ENCODE measurements at regions not wholly inside any gene's neighbourhood (a gene's known extent, or its start where the extent isn't known, plus 50 kb on each side); places are given as distances from the start of the nearest gene placed in this dataset.
"Not testable (repeated sequence)": the region's sequence is repeated elsewhere in the genome, so short reads cannot be mapped to it uniquely, and the experiment has no call there.

DNA sequence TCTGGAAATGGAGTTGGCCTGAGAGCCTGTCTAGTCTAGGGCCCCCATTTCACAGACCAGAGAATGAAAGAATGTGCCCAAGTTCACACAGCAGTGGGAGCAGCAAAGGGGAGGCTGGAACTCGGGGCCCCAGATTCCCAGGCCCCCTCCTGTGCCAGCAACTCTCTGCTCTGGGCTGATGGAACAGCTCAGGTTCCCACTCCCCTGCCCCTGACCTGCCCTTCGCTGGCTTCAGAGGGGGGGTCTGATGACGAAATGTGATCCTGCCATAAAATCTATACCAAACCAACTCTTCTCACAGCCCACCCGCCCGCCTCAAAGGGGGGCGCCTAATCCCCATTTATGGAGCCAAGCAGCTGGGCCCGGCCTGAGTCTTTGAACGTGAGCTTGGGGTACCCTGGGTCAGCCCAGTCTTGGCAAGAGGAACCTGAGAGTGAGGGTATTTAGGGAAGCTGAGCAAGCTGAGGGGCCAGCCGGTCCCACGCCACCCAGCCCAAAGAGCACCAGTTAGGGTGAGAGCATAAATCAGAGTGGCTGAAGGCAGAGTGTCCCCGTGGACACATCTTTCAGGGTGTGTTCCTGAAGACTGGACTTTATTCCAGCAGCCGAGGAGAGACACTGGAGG is 65.0 kb downstream of the FOXD2 start:
- H3K4me3 Mint-ChIP-seq: no peak overlapping the region
- WGBS (ENCODE audit: insufficient coverage): 80% methylated on average over 8 of the region's 12 CpGs
- H3K4me1 Mint-ChIP-seq: no peaks in the 10 kb centered on the region
- Histone ChIP-seq H3K79me2 (ENCODE audit: control insufficient read depth, insufficient read depth, low read length) (no peaks in the 10 kb centered on the region), H3K27ac (ENCODE audit: low read length in 2 of 2) (no peak overlapping the region), H2AFZ (ENCODE audit: insufficient read depth, low read depth, low read length, poor library complexity, severe bottlenecking) (no peak overlapping the region), H3K4me2 (replicated peaks; ENCODE audit: low read depth, low read length, poor library complexity, severe bottlenecking) (no peak overlapping the region), H3K9ac (ENCODE audit: low read length) (no peak overlapping the region), H3K36me3 (replicated peaks in 1 of 2; ENCODE audit: control extremely low read depth in 1 of 2, control insufficient read depth in 1 of 2, extremely low read depth in 1 of 2, insufficient read depth in 2 of 2, low read length in 1 of 2) (no peaks in the 10 kb centered on the region), H4K20me1 (ENCODE audit: control insufficient read depth, insufficient read depth, low read length, poor library complexity, severe bottlenecking) (no peaks in the 10 kb centered on the region), H3K27me3 (replicated peaks in 1 of 4; ENCODE audit: control extremely low read depth in 1 of 4, control insufficient read depth in 3 of 4, insufficient read depth in 4 of 4, low read length in 3 of 4) (peaks cover 0 to 42% (median 30%) of the 10 kb centered on the region in 4 experiments), H3K4me1 (ENCODE audit: control insufficient read depth in 2 of 2, insufficient read depth in 2 of 2, low read length in 2 of 2) (peaks cover 5% of the 10 kb centered on the region in 2 donors), H3K4me3 (ENCODE audit: control extremely low read depth in 1 of 5, extremely low read depth in 1 of 5, insufficient read depth in 1 of 5, low read depth in 2 of 5, low read length in 4 of 5) (no peak overlapping the region), H3K9me3 (ENCODE audit: control extremely low read depth in 1 of 3, control insufficient read depth in 2 of 3, insufficient read depth in 1 of 3, low read length in 2 of 3) (peaks cover 0 to 10% (median 1%) of the 10 kb centered on the region in 3 donors)
- POLR2A ChIA-PET: no interaction called here
- intact Hi-C loops (cut with micrococcal nuclease): no loop called here
- peaks cover 59% of the 10 kb centered on the region for H3K27me3 Mint-ChIP-seq
- CTCF ChIA-PET: no interaction called here
- TF ChIP-seq, protein P1, sequence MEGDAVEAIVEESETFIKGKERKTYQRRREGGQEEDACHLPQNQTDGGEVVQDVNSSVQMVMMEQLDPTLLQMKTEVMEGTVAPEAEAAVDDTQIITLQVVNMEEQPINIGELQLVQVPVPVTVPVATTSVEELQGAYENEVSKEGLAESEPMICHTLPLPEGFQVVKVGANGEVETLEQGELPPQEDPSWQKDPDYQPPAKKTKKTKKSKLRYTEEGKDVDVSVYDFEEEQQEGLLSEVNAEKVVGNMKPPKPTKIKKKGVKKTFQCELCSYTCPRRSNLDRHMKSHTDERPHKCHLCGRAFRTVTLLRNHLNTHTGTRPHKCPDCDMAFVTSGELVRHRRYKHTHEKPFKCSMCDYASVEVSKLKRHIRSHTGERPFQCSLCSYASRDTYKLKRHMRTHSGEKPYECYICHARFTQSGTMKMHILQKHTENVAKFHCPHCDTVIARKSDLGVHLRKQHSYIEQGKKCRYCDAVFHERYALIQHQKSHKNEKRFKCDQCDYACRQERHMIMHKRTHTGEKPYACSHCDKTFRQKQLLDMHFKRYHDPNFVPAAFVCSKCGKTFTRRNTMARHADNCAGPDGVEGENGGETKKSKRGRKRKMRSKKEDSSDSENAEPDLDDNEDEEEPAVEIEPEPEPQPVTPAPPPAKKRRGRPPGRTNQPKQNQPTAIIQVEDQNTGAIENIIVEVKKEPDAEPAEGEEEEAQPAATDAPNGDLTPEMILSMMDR (IDR thresholded peaks at IDR 0.05): no peak
- no peak for TF ChIP-seq EZH2 (IDR thresholded peaks at IDR 0.05; ENCODE audit: borderline replicate concordance, insufficient read depth, low read depth, low read length, poor library complexity, severe bottlenecking)
- H3K27ac Mint-ChIP-seq: no peak overlapping the region
- H3K9me3 Mint-ChIP-seq (ENCODE audit: insufficient read depth): no peaks in the 10 kb centered on the region
- ATAC-seq (ENCODE audit: low read depth): no peak
- no peak for DNase-seq

DNA sequence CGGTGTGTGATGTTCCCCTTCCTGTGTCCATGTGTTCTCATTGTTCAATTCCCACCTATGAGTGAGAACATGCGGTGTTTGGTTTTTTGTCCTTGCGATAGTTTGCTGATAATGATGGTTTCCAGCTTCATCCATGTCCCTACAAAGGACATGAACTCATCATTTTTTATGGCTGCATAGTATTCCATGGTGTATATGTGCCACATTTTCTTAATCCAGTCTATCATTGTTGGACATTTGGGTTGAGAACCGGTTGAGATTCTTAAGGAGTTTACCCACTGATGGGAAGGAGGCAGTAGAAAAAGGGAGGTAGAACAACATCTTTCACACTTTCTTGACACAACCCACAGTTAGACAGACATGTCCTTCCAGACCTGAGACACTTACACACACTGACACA is 67.0 kb downstream of the FOXD2 start:
- intact Hi-C loops (cut with micrococcal nuclease); H4K20me1 ChIP-seq (ENCODE audit: control insufficient read depth, insufficient read depth, low read length, poor library complexity, severe bottlenecking); DNase-seq; H3K4me3 ChIP-seq (ENCODE audit: control extremely low read depth in 1 of 5, extremely low read depth in 1 of 5, insufficient read depth in 1 of 5, low read depth in 2 of 5, low read length in 4 of 5); H3K27ac Mint-ChIP-seq; H3K4me2 ChIP-seq (replicated peaks; ENCODE audit: low read depth, low read length, poor library complexity, severe bottlenecking); H3K4me1 Mint-ChIP-seq; H3K4me3 Mint-ChIP-seq; H3K9ac ChIP-seq (ENCODE audit: low read length); H3K36me3 ChIP-seq (replicated peaks in 1 of 2; ENCODE audit: control extremely low read depth in 1 of 2, control insufficient read depth in 1 of 2, extremely low read depth in 1 of 2, insufficient read depth in 2 of 2, low read length in 1 of 2); H3K27ac ChIP-seq (ENCODE audit: low read length in 2 of 2); H3K9me3 Mint-ChIP-seq (ENCODE audit: insufficient read depth); H3K79me2 ChIP-seq (ENCODE audit: control insufficient read depth, insufficient read depth, low read length); CTCF ChIA-PET; ATAC-seq (ENCODE audit: low read depth); H2AFZ ChIP-seq (ENCODE audit: insufficient read depth, low read depth, low read length, poor library complexity, severe bottlenecking); POLR2A ChIA-PET: not testable (repeated sequence)
- WGBS (ENCODE audit: insufficient coverage): no CpG with 5 or more reads among the region's 4 CpGs
- peaks cover 67% of the 10 kb centered on the region for H3K27me3 Mint-ChIP-seq
- Histone ChIP-seq H3K9me3 (ENCODE audit: control extremely low read depth in 1 of 3, control insufficient read depth in 2 of 3, insufficient read depth in 1 of 3, low read length in 2 of 3) (peaks cover 0 to 10% (median 1%) of the 10 kb centered on the region in 3 donors), H3K27me3 (replicated peaks in 1 of 4; ENCODE audit: control extremely low read depth in 1 of 4, control insufficient read depth in 3 of 4, insufficient read depth in 4 of 4, low read length in 3 of 4) (peaks cover 0 to 57% (median 34%) of the 10 kb centered on the region in 4 experiments), H3K4me1 (ENCODE audit: control insufficient read depth in 2 of 2, insufficient read depth in 2 of 2, low read length in 2 of 2) (peaks cover 12 to 18% of the 10 kb centered on the region in 2 donors)

All from B cell (primary cell).